BE2C (cell line): ENCODE measurements at regions not wholly inside any gene's neighbourhood (a gene's known extent, or its start where the extent isn't known, plus 50 kb on each side); places are given as distances from the start of the nearest gene placed in this dataset.

Experiments
- DNase-seq: peaks from one replicate; pipeline ENCODE4 v3.0.0-alpha.2; 2020
- H3K27me3 ChIP-seq: fragments of 250-450 bp; sonication (Bioruptor Pico); 2 replicates; pipeline ENCODE4 v1.5.1; 2020; ENCODE audit warnings: mild to moderate bottlenecking
- H3K36me3 ChIP-seq: fragments of 250-450 bp; sonication (Bioruptor Pico); 2 replicates; pipeline ENCODE4 v1.5.1; 2020; ENCODE audit warnings: mild to moderate bottlenecking
- H3K4me1 ChIP-seq: fragments of 250-450 bp; sonication (Bioruptor Pico); 2 replicates; pipeline ENCODE4 v1.5.1; 2020
- H3K4me3 ChIP-seq: 2 replicates; pipeline ENCODE4 v1.5.1; 2011; ENCODE audit warnings: low read depth, low read length
- H3K9me3 ChIP-seq: fragments of 250-450 bp; sonication (Bioruptor Pico); 2 replicates; pipeline ENCODE4 v1.5.1; 2020
- TF ChIP-seq, protein P1 (sequence below): IDR thresholded peaks from 2 replicates; pipeline ENCODE4 v1.5.1; 2012; ENCODE audit warnings: mild to moderate bottlenecking, low read depth, low read length

DNA sequence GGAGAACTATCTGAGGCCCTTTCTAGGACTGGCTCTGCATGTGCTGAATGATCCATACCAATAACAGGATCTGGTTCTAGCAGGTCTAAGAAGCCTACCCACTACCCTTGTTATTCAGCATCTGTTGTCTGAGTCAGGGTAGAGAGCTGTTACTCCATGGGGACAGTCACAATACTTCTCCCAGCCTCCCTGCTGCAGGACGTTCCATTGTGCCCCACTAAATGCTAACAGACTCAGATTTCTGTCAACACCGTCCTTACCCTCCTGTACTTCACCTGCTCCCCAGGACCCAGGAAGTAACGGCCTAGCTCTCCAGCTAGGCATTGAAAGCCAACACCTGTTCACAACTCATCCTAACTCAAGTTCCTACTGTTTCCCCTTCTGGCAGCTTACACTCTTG is 719.7 kb upstream of the ID2 start:
- Histone ChIP-seq H3K27me3 (no peaks in the 10 kb centered on the region), H3K9me3 (no peaks in the 10 kb centered on the region), H3K4me3 (no peak overlapping the region), H3K36me3 (no peaks in the 10 kb centered on the region), H3K4me1 (no peaks in the 10 kb centered on the region; the same call in 1 of the 2 replicates)
- TF ChIP-seq, protein P1, sequence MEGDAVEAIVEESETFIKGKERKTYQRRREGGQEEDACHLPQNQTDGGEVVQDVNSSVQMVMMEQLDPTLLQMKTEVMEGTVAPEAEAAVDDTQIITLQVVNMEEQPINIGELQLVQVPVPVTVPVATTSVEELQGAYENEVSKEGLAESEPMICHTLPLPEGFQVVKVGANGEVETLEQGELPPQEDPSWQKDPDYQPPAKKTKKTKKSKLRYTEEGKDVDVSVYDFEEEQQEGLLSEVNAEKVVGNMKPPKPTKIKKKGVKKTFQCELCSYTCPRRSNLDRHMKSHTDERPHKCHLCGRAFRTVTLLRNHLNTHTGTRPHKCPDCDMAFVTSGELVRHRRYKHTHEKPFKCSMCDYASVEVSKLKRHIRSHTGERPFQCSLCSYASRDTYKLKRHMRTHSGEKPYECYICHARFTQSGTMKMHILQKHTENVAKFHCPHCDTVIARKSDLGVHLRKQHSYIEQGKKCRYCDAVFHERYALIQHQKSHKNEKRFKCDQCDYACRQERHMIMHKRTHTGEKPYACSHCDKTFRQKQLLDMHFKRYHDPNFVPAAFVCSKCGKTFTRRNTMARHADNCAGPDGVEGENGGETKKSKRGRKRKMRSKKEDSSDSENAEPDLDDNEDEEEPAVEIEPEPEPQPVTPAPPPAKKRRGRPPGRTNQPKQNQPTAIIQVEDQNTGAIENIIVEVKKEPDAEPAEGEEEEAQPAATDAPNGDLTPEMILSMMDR = no peak
- DNase-seq = no peak

DNA sequence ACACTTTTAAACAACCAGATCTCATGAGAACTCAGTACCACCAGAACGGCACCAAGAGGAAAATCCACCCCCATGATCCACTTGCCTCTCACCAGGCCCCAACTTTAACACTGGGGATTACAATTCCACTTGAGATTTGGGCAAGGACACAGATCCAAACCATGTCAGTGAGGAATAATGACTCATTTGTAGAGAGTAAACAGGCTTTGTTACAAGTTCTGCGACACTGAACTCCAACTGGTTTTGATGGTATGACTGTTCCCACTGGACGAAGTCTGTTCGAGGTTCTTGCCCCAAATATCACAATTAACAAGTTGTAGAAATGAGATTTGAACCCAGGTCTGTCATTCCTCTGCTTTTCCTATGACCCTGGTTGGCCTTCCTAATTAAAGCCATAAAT is 718.1 kb upstream of the ID2 start:
- Histone ChIP-seq H3K4me1 (no peaks in the 10 kb centered on the region; the same call in 1 of the 2 replicates), H3K9me3 (no peaks in the 10 kb centered on the region), H3K4me3 (no peak overlapping the region), H3K36me3 (no peaks in the 10 kb centered on the region), H3K27me3 (no peaks in the 10 kb centered on the region)
- DNase-seq = no peak
- TF ChIP-seq, protein P1 = no peak

DNA sequence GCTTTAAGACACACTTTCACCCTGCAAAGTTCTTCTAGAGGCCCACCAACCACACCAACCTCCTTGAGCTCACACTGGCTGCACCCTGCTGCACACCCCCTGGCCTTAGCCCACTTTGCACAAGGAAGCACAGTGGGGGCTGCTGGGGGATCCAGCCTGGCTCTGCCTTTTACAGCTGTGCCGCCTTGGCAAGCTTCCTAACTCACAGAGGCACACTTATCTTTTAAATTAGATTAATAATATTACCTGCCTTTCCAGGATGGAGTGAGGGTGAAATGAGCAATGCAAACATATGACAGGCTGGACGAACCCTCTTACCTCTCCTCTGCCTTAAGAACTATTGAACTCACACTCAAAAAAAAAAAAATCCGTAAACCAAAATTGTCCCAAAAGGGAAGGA is 715.8 kb upstream of the ID2 start:
- Histone ChIP-seq H3K36me3 (no peaks in the 10 kb centered on the region), H3K4me3 (no peak overlapping the region), H3K9me3 (no peaks in the 10 kb centered on the region), H3K4me1 (no peaks in the 10 kb centered on the region; the same call in none of the 2 replicates), H3K27me3 (no peaks in the 10 kb centered on the region)
- DNase-seq = peak; percentile 85
- TF ChIP-seq, protein P1 = no peak

DNA sequence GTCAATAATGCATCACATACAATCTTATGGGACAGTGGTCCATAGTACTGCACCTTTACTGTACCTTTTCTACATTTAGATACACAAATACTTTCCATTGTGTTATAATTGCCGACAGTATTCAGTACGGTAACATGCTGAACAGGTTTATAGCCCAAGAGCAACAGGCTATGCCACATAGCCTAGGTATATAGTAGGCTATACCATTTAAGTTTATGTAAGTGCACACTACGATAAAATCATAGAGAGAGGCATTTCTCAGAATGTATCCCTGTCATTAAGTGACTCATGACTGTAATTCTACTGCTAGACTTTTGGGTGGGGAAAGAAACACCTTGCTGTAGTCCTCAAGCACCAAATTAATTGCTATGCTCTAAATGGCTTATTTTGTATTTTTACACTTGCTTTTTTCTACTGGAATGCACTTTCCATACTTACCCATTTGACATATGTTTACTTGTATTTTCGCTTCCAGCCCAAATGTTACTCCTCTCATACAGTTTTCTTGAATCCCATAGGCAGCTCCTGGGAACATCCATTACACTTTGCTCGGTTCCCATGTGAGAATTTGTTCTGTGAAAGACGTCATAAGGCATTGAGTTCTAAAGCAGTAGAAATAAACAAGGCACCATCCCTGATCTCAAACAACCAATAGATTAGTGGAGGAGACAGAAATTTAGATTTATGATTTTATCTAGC is 714.0 kb upstream of the ID2 start:
- no peak for DNase-seq
- Histone ChIP-seq H3K4me1 (no peaks in the 10 kb centered on the region; the same call in none of the 2 replicates), H3K36me3 (no peaks in the 10 kb centered on the region), H3K27me3 (no peaks in the 10 kb centered on the region), H3K4me3 (no peak overlapping the region), H3K9me3 (no peaks in the 10 kb centered on the region)
- TF ChIP-seq, protein P1 = no peak

DNA sequence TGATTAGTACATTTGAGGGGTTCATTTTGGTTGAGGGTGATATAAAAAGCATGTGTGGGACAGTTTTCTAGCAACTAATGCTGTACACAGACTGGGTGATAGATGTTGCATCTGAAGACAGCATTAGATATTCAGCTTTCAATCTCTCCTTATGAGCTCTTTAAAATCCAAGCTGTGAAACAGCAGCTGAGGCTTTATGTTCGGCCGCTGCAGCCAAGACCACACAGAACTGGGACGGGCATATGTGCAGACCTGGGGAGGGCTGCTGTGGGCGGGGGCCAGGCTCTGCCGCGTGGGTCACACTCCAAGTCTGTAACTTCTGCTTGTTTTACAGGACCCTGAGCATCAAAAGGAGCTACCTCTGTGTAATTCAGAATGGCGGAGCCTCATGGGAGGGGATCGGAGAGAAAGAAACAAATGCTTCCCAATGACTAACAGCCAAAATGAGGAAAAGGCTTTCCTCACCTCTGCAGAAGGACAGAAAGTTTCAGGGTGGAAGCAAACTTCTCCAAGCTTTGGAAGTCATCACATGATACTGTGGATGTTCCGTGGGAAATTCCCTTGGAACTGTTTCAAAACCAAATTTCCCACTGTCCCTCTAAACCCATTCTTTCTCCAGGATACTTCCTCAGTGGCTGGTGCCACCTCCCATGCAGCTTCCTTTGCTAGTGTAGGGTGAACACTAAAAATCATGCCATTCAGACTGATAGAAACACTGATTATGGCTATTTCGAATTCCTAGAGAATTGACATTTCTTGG is 711.9 kb upstream of the ID2 start:
- no peaks in the 10 kb centered on the region for H3K36me3 ChIP-seq
- H3K27me3 ChIP-seq = no peaks in the 10 kb centered on the region

More for the DNA sequence above, 711.9 kb upstream of the ID2 start:
- TF ChIP-seq, protein P1 = no peak
- Histone ChIP-seq H3K4me1 (no peaks in the 10 kb centered on the region; the same call in none of the 2 replicates), H3K4me3 (no peak overlapping the region), H3K9me3 (no peaks in the 10 kb centered on the region)
- DNase-seq = no peak
